Loucy (cell line): ENCODE measurements at regions not wholly inside any gene's neighbourhood (a gene's known extent, or its start where the extent isn't known, plus 50 kb on each side); places are given as distances from the start of the nearest gene placed in this dataset.

Experiments
- H2AFZ ChIP-seq: fragments of 200-600 bp; sonication (generic); 2 replicates; pipeline ENCODE4 v1.6.0; 2016; ENCODE audit warnings: antibody characterized with exemption, mild to moderate bottlenecking, low read length, moderate library complexity
- H3F3A ChIP-seq: fragments of 200-600 bp; 2 replicates; pipeline ENCODE4 v1.6.0; 2016; ENCODE audit warnings: antibody characterized with exemption, low read depth, mild to moderate bottlenecking
- H3K27me3 ChIP-seq: fragments of 200-600 bp; sonication (generic); 2 replicates; pipeline ENCODE4 v1.6.1; 2014; ENCODE audit warnings: low read length, mild to moderate bottlenecking; ENCODE audit not compliant: insufficient read depth, poor library complexity, severe bottlenecking
- H3K36me3 ChIP-seq: fragments of 200-600 bp; sonication (generic); 2 replicates; pipeline ENCODE4 v1.6.1; 2016; ENCODE audit warnings: low read length; ENCODE audit not compliant: insufficient read depth
- H3K4me1 ChIP-seq: fragments of 200-600 bp; sonication (generic); 2 replicates; pipeline ENCODE4 v1.5.1; 2014; ENCODE audit warnings: low read length, mild to moderate bottlenecking; ENCODE audit not compliant: insufficient read depth, poor library complexity, severe bottlenecking
- H3K4me2 ChIP-seq: fragments of 200-600 bp; sonication (generic); 2 replicates; pipeline ENCODE4 v1.6.0; 2014; ENCODE audit warnings: antibody characterized with exemption, low read length, low read depth, mild to moderate bottlenecking; ENCODE audit not compliant: poor library complexity, severe bottlenecking
- H3K4me3 ChIP-seq: fragments of 200-600 bp; sonication (generic); 2 replicates; pipeline ENCODE4 v1.5.1; 2014; ENCODE audit warnings: low read length, mild to moderate bottlenecking, mixed read lengths; ENCODE audit not compliant: poor library complexity, severe bottlenecking
- H3K79me2 ChIP-seq: fragments of 200-600 bp; sonication (generic); 2 replicates; pipeline ENCODE4 v1.6.1; 2014; ENCODE audit warnings: low read length; ENCODE audit not compliant: insufficient read depth
- H3K9ac ChIP-seq: fragments of 200-600 bp; sonication (generic); 2 replicates; pipeline ENCODE4 v1.6.0; 2014; ENCODE audit warnings: mild to moderate bottlenecking, low read depth, low read length, moderate library complexity; ENCODE audit not compliant: poor library complexity, severe bottlenecking
- H3K9me2 ChIP-seq: fragments of 200-600 bp; sonication (generic); replicated peaks from 2 replicates; pipeline ENCODE4 v1.6.1; 2016; ENCODE audit warnings: low read depth, low read length, mixed read lengths
- H3K9me3 ChIP-seq: fragments of 200-600 bp; sonication (generic); 2 replicates; pipeline ENCODE4 v1.6.1; 2014; ENCODE audit warnings: mild to moderate bottlenecking, antibody characterized with exemption, low read length, low read depth; ENCODE audit not compliant: insufficient read depth
- H4K20me1 ChIP-seq: fragments of 200-600 bp; sonication (generic); 2 replicates; pipeline ENCODE4 v1.6.0; 2014; ENCODE audit warnings: antibody characterized with exemption, low read length, mild to moderate bottlenecking; ENCODE audit not compliant: insufficient read depth, poor library complexity, severe bottlenecking
- EZH2phosphoT487 ChIP-seq: fragments of 200-600 bp; IDR thresholded peaks from 2 replicates; pipeline ENCODE4 v1.6.1; 2018; ENCODE audit warnings: antibody characterized with exemption, mild to moderate bottlenecking, moderate library complexity, borderline replicate concordance
- TF ChIP-seq, protein P1 (sequence below): fragments of 200-600 bp; sonication (generic); conservative IDR thresholded peaks from 2 replicates; pipeline ENCODE4 v1.5.1; 2014; ENCODE audit warnings: mild to moderate bottlenecking, antibody characterized with exemption, low read length

DNA sequence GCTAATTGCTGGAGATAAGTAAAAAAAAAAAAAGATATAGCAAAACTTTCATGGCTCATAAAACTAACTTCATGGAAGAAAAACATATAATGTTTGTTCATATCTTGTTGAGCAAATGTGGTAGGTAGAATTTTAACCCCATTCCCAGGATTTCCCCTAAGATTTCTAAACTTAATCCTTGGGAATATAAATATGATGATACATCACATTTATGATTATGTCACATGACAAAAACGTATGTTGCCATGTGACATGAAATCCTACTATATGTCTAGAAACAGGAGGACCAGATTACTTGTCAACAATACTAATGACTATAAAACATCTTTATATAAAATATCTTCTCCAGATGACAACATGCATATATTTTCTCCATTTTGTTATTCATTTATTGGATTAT lies 679.0 kb upstream of the LRRC4C start:
- Histone ChIP-seq H3K27me3 (no peaks in the 10 kb centered on the region), H3K9ac (no peak overlapping the region), H3K4me3 (no peak overlapping the region), H3K9me3 (no peaks in the 10 kb centered on the region), H4K20me1 (no peaks in the 10 kb centered on the region), H3K79me2 (no peaks in the 10 kb centered on the region), H3K9me2 (no peaks in the 10 kb centered on the region), H3F3A (no peaks in the 10 kb centered on the region), H3K4me2 (no peak overlapping the region), H3K36me3 (no peaks in the 10 kb centered on the region), H2AFZ (no peak overlapping the region), H3K4me1 (no peaks in the 10 kb centered on the region)
- no peak for TF ChIP-seq EZH2phosphoT487
- TF ChIP-seq, protein P1, sequence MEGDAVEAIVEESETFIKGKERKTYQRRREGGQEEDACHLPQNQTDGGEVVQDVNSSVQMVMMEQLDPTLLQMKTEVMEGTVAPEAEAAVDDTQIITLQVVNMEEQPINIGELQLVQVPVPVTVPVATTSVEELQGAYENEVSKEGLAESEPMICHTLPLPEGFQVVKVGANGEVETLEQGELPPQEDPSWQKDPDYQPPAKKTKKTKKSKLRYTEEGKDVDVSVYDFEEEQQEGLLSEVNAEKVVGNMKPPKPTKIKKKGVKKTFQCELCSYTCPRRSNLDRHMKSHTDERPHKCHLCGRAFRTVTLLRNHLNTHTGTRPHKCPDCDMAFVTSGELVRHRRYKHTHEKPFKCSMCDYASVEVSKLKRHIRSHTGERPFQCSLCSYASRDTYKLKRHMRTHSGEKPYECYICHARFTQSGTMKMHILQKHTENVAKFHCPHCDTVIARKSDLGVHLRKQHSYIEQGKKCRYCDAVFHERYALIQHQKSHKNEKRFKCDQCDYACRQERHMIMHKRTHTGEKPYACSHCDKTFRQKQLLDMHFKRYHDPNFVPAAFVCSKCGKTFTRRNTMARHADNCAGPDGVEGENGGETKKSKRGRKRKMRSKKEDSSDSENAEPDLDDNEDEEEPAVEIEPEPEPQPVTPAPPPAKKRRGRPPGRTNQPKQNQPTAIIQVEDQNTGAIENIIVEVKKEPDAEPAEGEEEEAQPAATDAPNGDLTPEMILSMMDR, result no peak

DNA sequence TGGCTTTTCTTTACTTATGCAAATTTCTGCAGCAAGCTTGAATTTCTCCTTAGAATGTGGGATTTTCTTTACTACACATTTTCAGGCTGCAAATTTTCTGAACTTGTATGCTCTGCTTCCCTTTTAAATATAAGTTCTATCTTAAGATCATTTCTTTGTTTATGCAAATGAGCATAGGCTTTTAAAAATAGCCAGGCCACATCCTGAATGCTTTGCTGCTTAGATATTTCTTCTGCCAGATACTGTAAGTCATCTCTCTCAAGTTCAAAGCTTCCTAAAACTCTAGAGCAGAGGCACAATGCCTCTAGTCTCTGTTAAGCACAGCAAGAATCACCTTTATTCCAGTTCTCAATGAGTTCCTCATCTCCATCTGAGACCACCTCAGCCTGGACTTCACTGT lies 685.9 kb upstream of the LRRC4C start:
- no peaks in the 10 kb centered on the region for H3K9me2 ChIP-seq
- no peak overlapping the region for H3K4me3 ChIP-seq
- H3K79me2 ChIP-seq, result no peaks in the 10 kb centered on the region
- H3K27me3 ChIP-seq, result no peaks in the 10 kb centered on the region
- no peak overlapping the region for H3K9ac ChIP-seq
- H2AFZ ChIP-seq, result no peak overlapping the region
- no peak for TF ChIP-seq EZH2phosphoT487
- TF ChIP-seq, protein P1, result no peak
- no peak overlapping the region for H3K4me2 ChIP-seq
- H3F3A ChIP-seq, result no peaks in the 10 kb centered on the region
- no peaks in the 10 kb centered on the region for H3K36me3 ChIP-seq
- H3K4me1 ChIP-seq, result no peaks in the 10 kb centered on the region
- peaks cover 8% of the 10 kb centered on the region; the same call in 1 of the 2 replicates for H3K9me3 ChIP-seq
- no peaks in the 10 kb centered on the region for H4K20me1 ChIP-seq

DNA sequence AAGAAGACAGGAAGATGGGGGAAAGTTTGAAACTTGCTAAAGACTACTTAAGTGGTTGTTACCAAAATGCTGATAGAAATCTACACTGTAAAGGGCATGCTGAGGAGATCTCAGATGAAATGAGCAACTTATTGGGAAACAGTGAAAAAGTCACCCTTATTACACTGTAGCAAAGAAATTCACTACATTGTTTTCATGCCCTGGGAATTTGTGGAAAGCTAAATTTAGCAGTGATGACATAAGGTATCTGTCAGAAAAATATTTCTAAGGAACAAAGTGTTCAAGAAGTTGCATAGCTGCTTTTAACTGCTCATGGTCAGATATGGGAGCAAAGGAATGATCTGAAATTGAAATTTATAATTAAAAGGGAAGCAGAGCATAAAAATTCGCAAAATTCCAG lies 702.4 kb upstream of the LRRC4C start:
- no peak for TF ChIP-seq EZH2phosphoT487
- TF ChIP-seq, protein P1, result no peak
- H3F3A ChIP-seq, result no peaks in the 10 kb centered on the region
- no peak overlapping the region for H3K9ac ChIP-seq
- H3K9me2 ChIP-seq, result no peaks in the 10 kb centered on the region
- no peaks in the 10 kb centered on the region for H3K36me3 ChIP-seq
- H4K20me1 ChIP-seq, result no peaks in the 10 kb centered on the region
- no peak overlapping the region for H2AFZ ChIP-seq
- H3K4me1 ChIP-seq, result no peaks in the 10 kb centered on the region
- H3K9me3 ChIP-seq, result no peaks in the 10 kb centered on the region
- H3K4me3 ChIP-seq, result no peak overlapping the region
- no peaks in the 10 kb centered on the region for H3K27me3 ChIP-seq
- H3K4me2 ChIP-seq, result no peak overlapping the region
- no peaks in the 10 kb centered on the region for H3K79me2 ChIP-seq
